Prostate gland (tissue), 2 donors: ENCODE measurements at regions not wholly inside any gene's neighbourhood (a gene's known extent, or its start where the extent isn't known, plus 50 kb on each side); places are given as distances from the start of the nearest gene placed in this dataset.

Experiments
- CTCF ChIP-seq, 4 experiments: fragments of 200-600 bp in 2 of 4; fragments of 450-650 bp in 2 of 4; sonication (generic) in 2 of 4; IDR thresholded peaks; 1 replicate in 3 of 4; 2 replicates in 1 of 4; pipeline ENCODE4 v1.5.1; 2016 to 2019; ENCODE audit warnings: antibody characterized with exemption in 4 of 4, mild to moderate bottlenecking in 2 of 4, moderate library complexity in 2 of 4
- POLR2A ChIP-seq: fragments of 450-650 bp; IDR thresholded peaks from one replicate; pipeline ENCODE4 v1.6.1; 2016; ENCODE audit warnings: antibody characterized with exemption, mild to moderate bottlenecking

- no peak for TF ChIP-seq POLR2A
- TF ChIP-seq CTCF (IDR thresholded peaks at IDR 0.05), result no peak
Measured at GRCh38 chr1:30089024-30089430, 634.4 kb downstream of the MATN1 start.
